ENCODE measurements at regions not wholly inside any gene's neighbourhood (a gene's known extent, or its start where the extent isn't known, plus 50 kb on each side); places are given as distances from the start of the nearest gene placed in this dataset.

- H2AFZ ChIP-seq, result no peak overlapping the region
- H4K20me1 ChIP-seq (replicated peaks; ENCODE audit: insufficient read depth), result no peaks in the 10 kb centered on the region
- H3K9me3 Mint-ChIP-seq, result peaks cover 97% of the 10 kb centered on the region
- no peaks in the 10 kb centered on the region for H3F3A ChIP-seq (replicated peaks; ENCODE audit: low read depth)
- H3K4me3 Mint-ChIP-seq, result no peak overlapping the region
- no peak overlapping the region for H3K4me3 ChIP-seq
- H3K79me2 ChIP-seq (replicated peaks; ENCODE audit: insufficient read depth), result no peaks in the 10 kb centered on the region
- H3K4me2 ChIP-seq, result no peak overlapping the region
- no peak overlapping the region for H3K27ac Mint-ChIP-seq
- no peaks in the 10 kb centered on the region for H3K4me1 ChIP-seq (ENCODE audit: insufficient read depth)
- no peaks in the 10 kb centered on the region for H3K4me1 Mint-ChIP-seq
- peaks cover 30% of the 10 kb centered on the region for H3K36me3 Mint-ChIP-seq (ENCODE audit: low read depth)
- no peak for DNase-seq (ENCODE audit: low spot score)
- no peak for ATAC-seq
- H3K27ac ChIP-seq (ENCODE audit: low read depth), result no peak overlapping the region
- no peaks in the 10 kb centered on the region for H3K27me3 ChIP-seq (ENCODE audit: insufficient read depth)
- peaks cover 3% of the 10 kb centered on the region for H3K27me3 Mint-ChIP-seq (ENCODE audit: insufficient read depth, low read depth, poor library complexity)
- TF ChIP-seq ZNF114 (CRISPR knock-in tag; IDR thresholded peaks at IDR 0.05) (no peak), STAT1 (IDR thresholded peaks at IDR 0.05; ENCODE audit: unreplicated experiment) (no peak), EZH2phosphoT487 (IDR thresholded peaks at IDR 0.05; ENCODE audit: unreplicated experiment) (no peak), NANOG (IDR thresholded peaks at IDR 0.05; ENCODE audit: borderline replicate concordance) (no peak)
- H3K36me3 ChIP-seq (ENCODE audit: insufficient read depth), result no peaks in the 10 kb centered on the region
- no peaks in the 10 kb centered on the region for H3K9me2 ChIP-seq (ENCODE audit: insufficient read depth)
These were observed 60.9 kb upstream of the MC3R start for GRCh38 chr20:56187534-56188165.

GRCh38 chr20:56194042-56194441, 54.5 kb upstream of the MC3R start:
- H2AFZ ChIP-seq, result no peak overlapping the region
- no peaks in the 10 kb centered on the region for H3K36me3 ChIP-seq (ENCODE audit: insufficient read depth)
- no peak overlapping the region for H3K4me2 ChIP-seq
- no peaks in the 10 kb centered on the region for H3K4me1 ChIP-seq (ENCODE audit: insufficient read depth)
- H3K9me3 Mint-ChIP-seq, result peaks cover 99% of the 10 kb centered on the region
- no peaks in the 10 kb centered on the region for H3K9me2 ChIP-seq (ENCODE audit: insufficient read depth)
- no peak for DNase-seq (ENCODE audit: low spot score)
- no peaks in the 10 kb centered on the region for H3K4me1 Mint-ChIP-seq
- H3K27me3 ChIP-seq (ENCODE audit: insufficient read depth), result no peaks in the 10 kb centered on the region
- no peak for ATAC-seq
- no peaks in the 10 kb centered on the region for H3K79me2 ChIP-seq (replicated peaks; ENCODE audit: insufficient read depth)
- peaks cover 5% of the 10 kb centered on the region for H3K27me3 Mint-ChIP-seq (ENCODE audit: insufficient read depth, low read depth, poor library complexity)
- H4K20me1 ChIP-seq (replicated peaks; ENCODE audit: insufficient read depth), result no peaks in the 10 kb centered on the region
- no peak overlapping the region for H3K27ac Mint-ChIP-seq
- H3F3A ChIP-seq (replicated peaks; ENCODE audit: low read depth), result no peaks in the 10 kb centered on the region
- H3K36me3 Mint-ChIP-seq (ENCODE audit: low read depth), result peaks cover 53% of the 10 kb centered on the region
- no peak overlapping the region for H3K4me3 Mint-ChIP-seq
- no peak overlapping the region for H3K27ac ChIP-seq (ENCODE audit: low read depth)
- no peak for TF ChIP-seq CTCF (conservative IDR thresholded peaks at IDR 0.05; ENCODE audit: low read depth in 2 of 2)
- TF ChIP-seq ETS1 (IDR thresholded peaks at IDR 0.05), result no peak
- TF ChIP-seq EZH2phosphoT487 (IDR thresholded peaks at IDR 0.05; ENCODE audit: unreplicated experiment), result no peak
- no peak for TF ChIP-seq POLR2AphosphoS5 (IDR thresholded peaks at IDR 0.05; ENCODE audit: low read depth)
- TF ChIP-seq ZNF331 (CRISPR knock-in tag; IDR thresholded peaks at IDR 0.05; ENCODE audit: low read depth), result no peak
- no peak for TF ChIP-seq ZNF462 (CRISPR knock-in tag; IDR thresholded peaks at IDR 0.05)
- TF ChIP-seq ZNF114 (CRISPR knock-in tag; IDR thresholded peaks at IDR 0.05), result no peak
- TF ChIP-seq CREB1 (CRISPR knock-in tag; IDR thresholded peaks at IDR 0.05; ENCODE audit: low read depth), result no peak
- TF ChIP-seq STAT1 (IDR thresholded peaks at IDR 0.05; ENCODE audit: unreplicated experiment), result no peak
- TF ChIP-seq EZH2 (IDR thresholded peaks at IDR 0.05; ENCODE audit: low read depth, unreplicated experiment), result no peak
- H3K4me3 ChIP-seq, result no peak overlapping the region

All from GM23338 (cell line).